ENCODE measurements at regions not wholly inside any gene's neighbourhood (a gene's known extent, or its start where the extent isn't known, plus 50 kb on each side); places are given as distances from the start of the nearest gene placed in this dataset.

- WGBS, 2 experiments (ENCODE audit: extremely low coverage in 2 of 2, insufficient read length in 1 of 2) = no CpG with 5 or more reads among the region's 5 CpGs
- dilution Hi-C loops (cut with HindIII; ENCODE audit: low sequenced_read_pairs, unreplicated experiment) = no loop called here
- in situ Hi-C loops (cut with MboI; ENCODE audit: low sequenced_read_pairs) = no loop called here
Observed at GRCh38 chr1:25095635-25096200, 136.6 kb downstream of the SYF2 start.

More at GRCh38 chr1:25095635-25096200, 136.6 kb downstream of the SYF2 start:
- Histone ChIP-seq H3K18ac (ENCODE audit: low read depth, low read length) (no peak overlapping the region), H2BK5ac (ENCODE audit: low read depth, low read length, poor library complexity, severe bottlenecking) (no peak overlapping the region), H4K8ac (ENCODE audit: low read depth in 2 of 2, low read length in 2 of 2) (no peak overlapping the region), H4K20me1 (ENCODE audit: insufficient read depth, low read length) (no peaks in the 10 kb centered on the region), H3K4me3 (ENCODE audit: insufficient read depth, low read depth, low read length) (no peak overlapping the region), H4K91ac (ENCODE audit: insufficient read depth, low read depth, low read length) (no peak overlapping the region), H3K4me2 (ENCODE audit: low read depth, low read length) (no peak overlapping the region), H2BK15ac (ENCODE audit: low read depth, low read length) (no peak overlapping the region), H3K9me3 (ENCODE audit: control insufficient read depth, insufficient read depth, low read length) (peaks cover 15% of the 10 kb centered on the region), H3K9me1 (ENCODE audit: insufficient read depth, low read length) (no peaks in the 10 kb centered on the region), H4K5ac (ENCODE audit: low read depth, low read length) (no peak overlapping the region), H3K36me3 (ENCODE audit: control insufficient read depth, insufficient read depth, low read length) (no peaks in the 10 kb centered on the region), H3K4ac (ENCODE audit: low read depth, low read length) (no peak overlapping the region), H3K14ac (replicated peaks; ENCODE audit: low read depth, low read length) (no peak overlapping the region), H3K4me1 (ENCODE audit: control insufficient read depth, insufficient read depth, low read length) (no peaks in the 10 kb centered on the region), H2AK5ac (ENCODE audit: low read depth, low read length) (no peak overlapping the region), H3K27me3 (ENCODE audit: control insufficient read depth, insufficient read depth, low read length) (peaks cover 72% of the 10 kb centered on the region), H3K56ac (ENCODE audit: extremely low read depth, insufficient read depth, low read length) (no peak overlapping the region), H3K23ac (ENCODE audit: low read depth, low read length) (no peak overlapping the region), H3K79me1 (ENCODE audit: low read depth in 1 of 2, low read length in 2 of 2) (no peaks in the 10 kb centered on the region), H2BK120ac (ENCODE audit: low read depth, low read length) (no peak overlapping the region), H3K9ac (ENCODE audit: low read depth, low read length) (no peak overlapping the region), H2AK9ac (replicated peaks; ENCODE audit: low read depth, low read length, poor library complexity) (no peak overlapping the region), H3K27ac (ENCODE audit: insufficient read depth, low read length) (no peak overlapping the region), H2BK20ac (ENCODE audit: low read depth, low read length) (no peak overlapping the region), H2AFZ (replicated peaks; ENCODE audit: low read length, poor library complexity) (no peak overlapping the region)
- intact Hi-C loops (cut with micrococcal nuclease) = loop anchor here (1.0 kb wide), 1 partner anchor 161 kb away; no protein-coding TSS in a partner anchor
- ChIA-PET CTCF (no interaction called here), POLR2A (ENCODE audit: unreplicated experiment) (no interaction called here)
- BruUV-seq (replicated peaks) = no TSS peak
- no peak for ATAC-seq (ENCODE audit: low read depth)
- DNase-seq = no peak
- no peak for TF ChIP-seq MAZ (IDR thresholded peaks at IDR 0.05; ENCODE audit: borderline replicate concordance, low read depth, low read length)
- no peak for TF ChIP-seq FOS (IDR thresholded peaks at IDR 0.05; ENCODE audit: low read depth, low read length)
- no peak for TF ChIP-seq NFE2L2 (IDR thresholded peaks at IDR 0.05; ENCODE audit: low read depth, low read length)
- TF ChIP-seq RFX5 (IDR thresholded peaks at IDR 0.05; ENCODE audit: low read depth, low read length) = no peak

All from IMR-90 (cell line).